ENCODE measurements at regions not wholly inside any gene's neighbourhood (a gene's known extent, or its start where the extent isn't known, plus 50 kb on each side); places are given as distances from the start of the nearest gene placed in this dataset.

GRCh38 chr13:108483981-108484380 is 145.4 kb upstream of the MYO16 start:
- TF ChIP-seq CTCF (IDR thresholded peaks at IDR 0.05), result no peak
- no peak for TF ChIP-seq POLR2A (IDR thresholded peaks at IDR 0.05)
- no peak for TF ChIP-seq POLR2AphosphoS5 (IDR thresholded peaks at IDR 0.05)
